ENCODE measurements at regions not wholly inside any gene's neighbourhood (a gene's known extent, or its start where the extent isn't known, plus 50 kb on each side); places are given as distances from the start of the nearest gene placed in this dataset.

DNA sequence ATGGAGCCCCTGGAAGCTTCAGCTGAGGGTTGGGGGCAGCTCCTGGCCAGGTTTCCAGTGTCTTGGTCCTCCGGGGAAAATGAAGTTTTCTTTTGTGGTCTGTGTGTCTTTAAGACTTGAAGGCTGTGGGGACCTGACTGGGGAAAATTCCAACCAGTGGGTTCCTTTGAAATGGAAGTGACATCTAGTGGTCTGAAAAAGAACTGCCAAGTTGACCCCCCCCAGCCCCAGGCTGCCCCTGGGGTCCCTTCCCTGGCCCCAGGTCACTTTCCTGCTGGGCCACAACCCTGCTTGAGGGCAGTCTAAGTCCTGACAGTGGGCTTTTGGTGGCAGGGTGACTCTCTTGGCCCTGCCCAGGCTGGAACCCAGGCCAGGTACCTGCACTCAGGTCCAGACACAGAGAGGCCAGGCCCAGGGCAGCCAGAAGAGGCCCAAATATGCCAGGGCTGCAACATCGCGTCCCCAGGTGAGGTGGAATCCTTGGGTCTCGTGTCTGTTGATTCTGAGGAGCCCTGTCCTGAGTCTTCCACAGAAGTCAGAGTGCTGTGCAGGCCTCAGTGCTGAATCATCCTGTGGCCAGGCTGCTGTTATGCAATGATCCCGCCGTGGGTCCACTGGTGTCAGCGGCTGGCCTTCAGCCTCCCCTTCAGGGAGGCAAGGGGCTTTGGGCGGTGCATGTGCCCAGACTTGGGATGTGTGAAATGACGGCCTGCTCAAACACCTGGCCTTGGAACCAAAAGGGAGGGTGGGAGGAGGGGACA, 68.4 kb downstream of the VEGFA start (continued):
- TF ChIP-seq CUX1 (CRISPR knock-in tag; IDR thresholded peaks at IDR 0.05) (peak; percentile 35; the same call in 1 of the 2 replicates), KLF6 (CRISPR knock-in tag; IDR thresholded peaks at IDR 0.05; ENCODE audit: borderline replicate concordance) (no peak), KLF1 (tag; IDR thresholded peaks at IDR 0.05) (no peak), ZNF766 (CRISPR knock-in tag; conservative IDR thresholded peaks at IDR 0.05) (no peak), ZEB2 (IDR thresholded peaks at IDR 0.05) (0 out of 2 replicates have a peak, but pooled peaks have one; percentile 34), CAMTA2 (CRISPR knock-in tag; conservative IDR thresholded peaks at IDR 0.05) (no peak), JUNB (CRISPR knock-in tag; conservative IDR thresholded peaks at IDR 0.05) (no peak), YY1 (IDR thresholded peaks at IDR 0.05; ENCODE audit: borderline replicate concordance in 1 of 3, control insufficient read depth in 1 of 3, extremely low read depth in 1 of 3, insufficient read depth in 3 of 3, insufficient read length in 1 of 3, insufficient replicate concordance in 2 of 3, low read depth in 1 of 3, low read length in 2 of 3) (no peak), JUN (IDR thresholded peaks at IDR 0.05; ENCODE audit: borderline replicate concordance, low read depth, low read length) (peak; percentile 42; the same call in 1 of the 2 replicates), JUN (CRISPR knock-in tag; IDR thresholded peaks at IDR 0.05; ENCODE audit: borderline replicate concordance) (no peak), ZNF696 (CRISPR knock-in tag; conservative IDR thresholded peaks at IDR 0.05) (no peak), KAT8 (IDR thresholded peaks at IDR 0.05; ENCODE audit: low read depth) (no peak), MED1 (CRISPR knock-in tag; IDR thresholded peaks at IDR 0.05; ENCODE audit: borderline replicate concordance) (no peak)
- TF ChIP-seq, protein P1, sequence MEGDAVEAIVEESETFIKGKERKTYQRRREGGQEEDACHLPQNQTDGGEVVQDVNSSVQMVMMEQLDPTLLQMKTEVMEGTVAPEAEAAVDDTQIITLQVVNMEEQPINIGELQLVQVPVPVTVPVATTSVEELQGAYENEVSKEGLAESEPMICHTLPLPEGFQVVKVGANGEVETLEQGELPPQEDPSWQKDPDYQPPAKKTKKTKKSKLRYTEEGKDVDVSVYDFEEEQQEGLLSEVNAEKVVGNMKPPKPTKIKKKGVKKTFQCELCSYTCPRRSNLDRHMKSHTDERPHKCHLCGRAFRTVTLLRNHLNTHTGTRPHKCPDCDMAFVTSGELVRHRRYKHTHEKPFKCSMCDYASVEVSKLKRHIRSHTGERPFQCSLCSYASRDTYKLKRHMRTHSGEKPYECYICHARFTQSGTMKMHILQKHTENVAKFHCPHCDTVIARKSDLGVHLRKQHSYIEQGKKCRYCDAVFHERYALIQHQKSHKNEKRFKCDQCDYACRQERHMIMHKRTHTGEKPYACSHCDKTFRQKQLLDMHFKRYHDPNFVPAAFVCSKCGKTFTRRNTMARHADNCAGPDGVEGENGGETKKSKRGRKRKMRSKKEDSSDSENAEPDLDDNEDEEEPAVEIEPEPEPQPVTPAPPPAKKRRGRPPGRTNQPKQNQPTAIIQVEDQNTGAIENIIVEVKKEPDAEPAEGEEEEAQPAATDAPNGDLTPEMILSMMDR (IDR thresholded peaks at IDR 0.05 in 2 of 3, conservative IDR thresholded peaks at IDR 0.05 in 1 of 3; ENCODE audit: insufficient read depth in 2 of 3, low read depth in 1 of 3, low read length in 3 of 3), result peak; percentile 73 to 88 (median 81)
- TF ChIP-seq, protein P2, sequence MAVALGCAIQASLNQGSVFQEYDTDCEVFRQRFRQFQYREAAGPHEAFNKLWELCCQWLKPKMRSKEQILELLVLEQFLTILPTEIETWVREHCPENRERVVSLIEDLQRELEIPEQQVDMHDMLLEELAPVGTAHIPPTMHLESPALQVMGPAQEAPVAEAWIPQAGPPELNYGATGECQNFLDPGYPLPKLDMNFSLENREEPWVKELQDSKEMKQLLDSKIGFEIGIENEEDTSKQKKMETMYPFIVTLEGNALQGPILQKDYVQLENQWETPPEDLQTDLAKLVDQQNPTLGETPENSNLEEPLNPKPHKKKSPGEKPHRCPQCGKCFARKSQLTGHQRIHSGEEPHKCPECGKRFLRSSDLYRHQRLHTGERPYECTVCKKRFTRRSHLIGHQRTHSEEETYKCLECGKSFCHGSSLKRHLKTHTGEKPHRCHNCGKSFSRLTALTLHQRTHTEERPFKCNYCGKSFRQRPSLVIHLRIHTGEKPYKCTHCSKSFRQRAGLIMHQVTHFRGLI (CRISPR knock-in tag; IDR thresholded peaks at IDR 0.05), result no peak
- TF ChIP-seq, protein P3, sequence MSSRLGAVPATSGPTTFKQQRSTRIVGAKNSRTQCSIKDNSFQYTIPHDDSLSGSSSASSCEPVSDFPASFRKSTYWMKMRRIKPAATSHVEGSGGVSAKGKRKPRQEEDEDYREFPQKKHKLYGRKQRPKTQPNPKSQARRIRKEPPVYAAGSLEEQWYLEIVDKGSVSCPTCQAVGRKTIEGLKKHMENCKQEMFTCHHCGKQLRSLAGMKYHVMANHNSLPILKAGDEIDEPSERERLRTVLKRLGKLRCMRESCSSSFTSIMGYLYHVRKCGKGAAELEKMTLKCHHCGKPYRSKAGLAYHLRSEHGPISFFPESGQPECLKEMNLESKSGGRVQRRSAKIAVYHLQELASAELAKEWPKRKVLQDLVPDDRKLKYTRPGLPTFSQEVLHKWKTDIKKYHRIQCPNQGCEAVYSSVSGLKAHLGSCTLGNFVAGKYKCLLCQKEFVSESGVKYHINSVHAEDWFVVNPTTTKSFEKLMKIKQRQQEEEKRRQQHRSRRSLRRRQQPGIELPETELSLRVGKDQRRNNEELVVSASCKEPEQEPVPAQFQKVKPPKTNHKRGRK (tag; IDR thresholded peaks at IDR 0.05), result no peak

Data from K562 (cell line).